Endothelial cell (in vitro differentiated cells): ENCODE measurements at regions not wholly inside any gene's neighbourhood (a gene's known extent, or its start where the extent isn't known, plus 50 kb on each side); places are given as distances from the start of the nearest gene placed in this dataset.

ENCODE experiments used
- DNase-seq: peaks from one replicate; pipeline ENCODE4 v3.0.0; 2021; ENCODE audit warnings: low spot score
- H3K27ac Mint-ChIP-seq: one replicate; pipeline ENCODE4 v1.8.0; 2021; ENCODE audit warnings: mixed read lengths, inconsistent platforms; ENCODE audit not compliant: unreplicated experiment
- H3K27me3 Mint-ChIP-seq: one replicate; pipeline ENCODE4 v1.8.0; 2021; ENCODE audit warnings: mild to moderate bottlenecking, moderate library complexity, mixed read lengths, inconsistent platforms; ENCODE audit not compliant: unreplicated experiment
- H3K36me3 Mint-ChIP-seq: one replicate; pipeline ENCODE4 v1.8.0; 2021; ENCODE audit warnings: mild to moderate bottlenecking, low read depth, mixed read lengths, inconsistent platforms; ENCODE audit not compliant: unreplicated experiment
- H3K4me1 Mint-ChIP-seq: one replicate; pipeline ENCODE4 v1.8.0; 2021; ENCODE audit warnings: mild to moderate bottlenecking, mixed read lengths, inconsistent platforms; ENCODE audit not compliant: unreplicated experiment
- H3K4me3 Mint-ChIP-seq: one replicate; pipeline ENCODE4 v1.8.0; 2021; ENCODE audit warnings: mild to moderate bottlenecking, mixed read lengths, inconsistent platforms; ENCODE audit not compliant: unreplicated experiment
- H3K9me3 Mint-ChIP-seq: one replicate; pipeline ENCODE4 v1.8.0; 2021; ENCODE audit warnings: mixed read lengths, inconsistent platforms; ENCODE audit not compliant: unreplicated experiment
- TF ChIP-seq, protein P1 (sequence below): fragments of 200-600 bp; sonication (generic); IDR thresholded peaks from one replicate; pipeline ENCODE4 v1.5.0; 2021; ENCODE audit warnings: antibody characterized with exemption; ENCODE audit not compliant: unreplicated experiment

DNA sequence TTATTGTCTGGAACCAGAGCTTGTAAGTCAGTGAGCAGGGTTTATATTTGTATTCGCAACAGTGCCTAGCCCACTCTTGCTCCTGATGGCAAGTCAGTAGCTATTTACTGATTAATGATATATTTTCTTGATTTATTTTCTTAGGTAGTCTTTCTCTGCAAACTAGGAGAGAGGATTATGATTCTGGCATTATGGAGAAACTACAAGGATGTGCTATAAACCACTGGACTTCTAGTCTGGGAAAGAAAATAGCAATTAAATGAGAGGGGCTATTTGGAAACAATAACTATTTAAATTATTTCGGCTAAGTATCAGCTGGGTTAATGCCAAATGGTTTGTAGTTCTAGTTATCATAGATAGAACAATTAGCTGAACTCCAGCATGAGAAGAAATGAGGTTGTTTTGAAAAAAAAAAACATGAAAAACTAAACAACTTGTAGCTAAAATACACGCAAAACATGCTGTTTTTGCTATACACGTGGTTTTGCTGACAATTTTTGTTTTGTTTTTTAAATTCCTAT is 304.9 kb upstream of the TCF21 start:
- Mint-ChIP-seq H3K27ac (no peak overlapping the region), H3K4me1 (no peaks in the 10 kb centered on the region), H3K27me3 (no peaks in the 10 kb centered on the region), H3K36me3 (no peaks in the 10 kb centered on the region), H3K9me3 (no peaks in the 10 kb centered on the region), H3K4me3 (no peak overlapping the region)
- TF ChIP-seq, protein P1, sequence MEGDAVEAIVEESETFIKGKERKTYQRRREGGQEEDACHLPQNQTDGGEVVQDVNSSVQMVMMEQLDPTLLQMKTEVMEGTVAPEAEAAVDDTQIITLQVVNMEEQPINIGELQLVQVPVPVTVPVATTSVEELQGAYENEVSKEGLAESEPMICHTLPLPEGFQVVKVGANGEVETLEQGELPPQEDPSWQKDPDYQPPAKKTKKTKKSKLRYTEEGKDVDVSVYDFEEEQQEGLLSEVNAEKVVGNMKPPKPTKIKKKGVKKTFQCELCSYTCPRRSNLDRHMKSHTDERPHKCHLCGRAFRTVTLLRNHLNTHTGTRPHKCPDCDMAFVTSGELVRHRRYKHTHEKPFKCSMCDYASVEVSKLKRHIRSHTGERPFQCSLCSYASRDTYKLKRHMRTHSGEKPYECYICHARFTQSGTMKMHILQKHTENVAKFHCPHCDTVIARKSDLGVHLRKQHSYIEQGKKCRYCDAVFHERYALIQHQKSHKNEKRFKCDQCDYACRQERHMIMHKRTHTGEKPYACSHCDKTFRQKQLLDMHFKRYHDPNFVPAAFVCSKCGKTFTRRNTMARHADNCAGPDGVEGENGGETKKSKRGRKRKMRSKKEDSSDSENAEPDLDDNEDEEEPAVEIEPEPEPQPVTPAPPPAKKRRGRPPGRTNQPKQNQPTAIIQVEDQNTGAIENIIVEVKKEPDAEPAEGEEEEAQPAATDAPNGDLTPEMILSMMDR: no peak
- DNase-seq: no peak

DNA sequence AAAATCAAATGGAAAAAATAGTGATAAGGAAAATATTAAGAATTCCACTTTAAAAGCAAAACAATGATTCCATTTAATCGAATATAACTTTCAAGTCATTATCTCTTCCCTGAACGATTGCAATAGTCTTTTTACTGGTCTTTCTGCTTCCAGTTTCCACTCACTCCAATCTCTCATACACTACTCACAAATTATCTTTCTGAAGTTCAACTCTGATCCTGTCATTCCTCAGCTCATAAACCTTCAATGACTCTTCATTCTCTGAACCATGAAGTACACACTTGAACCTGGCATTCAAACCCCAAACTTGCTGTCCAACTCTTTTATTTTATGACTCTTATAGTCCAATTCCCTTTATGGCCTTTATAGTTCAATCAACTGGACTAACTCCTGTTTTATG is 304.1 kb upstream of the TCF21 start:
- H3K4me1 Mint-ChIP-seq: no peaks in the 10 kb centered on the region

GRCh38 chr6:133585978-133586377 is 302.9 kb upstream of the TCF21 start:
- no peak for DNase-seq
- H3K27ac Mint-ChIP-seq: no peak overlapping the region
- no peaks in the 10 kb centered on the region for H3K27me3 Mint-ChIP-seq
- TF ChIP-seq, protein P1: no peak
- H3K4me3 Mint-ChIP-seq: no peak overlapping the region
- H3K4me1 Mint-ChIP-seq: peaks cover 5% of the 10 kb centered on the region
- H3K9me3 Mint-ChIP-seq: no peaks in the 10 kb centered on the region
- no peaks in the 10 kb centered on the region for H3K36me3 Mint-ChIP-seq

More for the DNA sequence above, 304.1 kb upstream of the TCF21 start:
- TF ChIP-seq, protein P1: no peak
- H3K4me3 Mint-ChIP-seq: no peak overlapping the region
- no peak for DNase-seq
- H3K27me3 Mint-ChIP-seq: no peaks in the 10 kb centered on the region
- no peaks in the 10 kb centered on the region for H3K9me3 Mint-ChIP-seq
- H3K27ac Mint-ChIP-seq: no peak overlapping the region
- no peaks in the 10 kb centered on the region for H3K36me3 Mint-ChIP-seq

GRCh38 chr6:133587546-133588160 is 301.3 kb upstream of the TCF21 start:
- Mint-ChIP-seq H3K36me3 (no peaks in the 10 kb centered on the region), H3K4me3 (no peak overlapping the region), H3K4me1 (peaks cover 6% of the 10 kb centered on the region), H3K27ac (no peak overlapping the region), H3K27me3 (no peaks in the 10 kb centered on the region), H3K9me3 (no peaks in the 10 kb centered on the region)
- DNase-seq: no peak
- TF ChIP-seq, protein P1: no peak

DNA sequence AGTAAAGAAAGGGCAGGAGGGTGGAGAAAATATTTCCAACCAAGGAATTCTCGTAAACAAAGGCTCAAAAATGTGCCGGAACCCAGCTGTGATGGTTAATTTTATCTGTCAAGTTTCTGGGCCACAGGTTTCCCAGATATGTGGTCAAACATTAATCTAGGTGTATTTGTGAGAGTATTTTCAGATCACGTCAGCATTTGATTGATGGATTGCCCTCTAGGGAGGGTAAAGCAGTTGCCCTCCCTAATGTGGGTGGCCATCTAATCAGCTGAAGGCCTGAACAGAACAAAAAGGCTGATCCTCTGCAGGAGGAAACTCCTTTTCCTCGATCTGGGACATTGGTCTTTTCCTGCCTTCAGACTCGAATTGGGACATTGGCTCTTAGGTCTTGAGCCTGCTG is 298.7 kb upstream of the TCF21 start:
- DNase-seq: no peak
- no peak overlapping the region for H3K4me3 Mint-ChIP-seq
- H3K36me3 Mint-ChIP-seq: no peaks in the 10 kb centered on the region
- H3K27me3 Mint-ChIP-seq: no peaks in the 10 kb centered on the region
- H3K4me1 Mint-ChIP-seq: peaks cover 6% of the 10 kb centered on the region
- H3K9me3 Mint-ChIP-seq: no peaks in the 10 kb centered on the region
- no peak overlapping the region for H3K27ac Mint-ChIP-seq
- TF ChIP-seq, protein P1: no peak
